ENCODE measurements at regions not wholly inside any gene's neighbourhood (a gene's known extent, or its start where the extent isn't known, plus 50 kb on each side); places are given as distances from the start of the nearest gene placed in this dataset.

- no peak for TF ChIP-seq CTCF (conservative IDR thresholded peaks at IDR 0.05)
- no peak for TF ChIP-seq EZH2 (IDR thresholded peaks at IDR 0.05; ENCODE audit: low read depth)
- Histone ChIP-seq H3K4me1 (replicated peaks; ENCODE audit: insufficient read depth) (no peaks in the 10 kb centered on the region), H3K9me2 (ENCODE audit: insufficient read depth) (no peaks in the 10 kb centered on the region), H4K20me1 (ENCODE audit: insufficient read depth) (no peaks in the 10 kb centered on the region), H3K9me3 (ENCODE audit: insufficient read depth, low read depth) (no peaks in the 10 kb centered on the region), H3K79me2 (ENCODE audit: low read depth) (no peaks in the 10 kb centered on the region), H3K4me3 (no peak overlapping the region), H3F3A (ENCODE audit: insufficient read depth, low read depth) (no peaks in the 10 kb centered on the region), H2AFZ (no peak overlapping the region), H3K27ac (no peak overlapping the region), H3K27me3 (ENCODE audit: insufficient read depth, low read depth) (no peaks in the 10 kb centered on the region), H3K36me3 (ENCODE audit: low read depth) (no peaks in the 10 kb centered on the region), H3K4me2 (no peak overlapping the region)
- POLR2A ChIA-PET (ENCODE audit: unreplicated experiment) = no interaction called here
- DNase-seq = no peak
- BruUV-seq (replicated peaks) = no TSS peak
- intact Hi-C loops (cut with micrococcal nuclease; ENCODE audit: unreplicated experiment) = no loop called here
- CTCF ChIA-PET = no interaction called here
Measured at GRCh38 chrX:81857192-81857591, 655.3 kb downstream of the SH3BGRL start.

GRCh38 chrX:81866873-81867272 is 665.0 kb downstream of the SH3BGRL start:
- ChIA-PET POLR2A (ENCODE audit: unreplicated experiment) (no interaction called here), CTCF (no interaction called here)
- TF ChIP-seq EZH2 (IDR thresholded peaks at IDR 0.05; ENCODE audit: low read depth) (no peak), CTCF (conservative IDR thresholded peaks at IDR 0.05) (no peak)
- no peaks in the 10 kb centered on the region for H3K79me2 ChIP-seq (ENCODE audit: low read depth)
- intact Hi-C loops (cut with micrococcal nuclease; ENCODE audit: unreplicated experiment) = no loop called here
- H3K27ac ChIP-seq = no peak overlapping the region
- H4K20me1 ChIP-seq (ENCODE audit: insufficient read depth) = no peaks in the 10 kb centered on the region
- no peaks in the 10 kb centered on the region for H3K9me3 ChIP-seq (ENCODE audit: insufficient read depth, low read depth)
- no peaks in the 10 kb centered on the region for H3K27me3 ChIP-seq (ENCODE audit: insufficient read depth, low read depth)
- no peak overlapping the region for H3K4me2 ChIP-seq
- no peaks in the 10 kb centered on the region for H3K36me3 ChIP-seq (ENCODE audit: low read depth)
- no peak overlapping the region for H3K4me3 ChIP-seq
- no peaks in the 10 kb centered on the region for H3F3A ChIP-seq (ENCODE audit: insufficient read depth, low read depth)
- no peaks in the 10 kb centered on the region for H3K4me1 ChIP-seq (replicated peaks; ENCODE audit: insufficient read depth)
- no peaks in the 10 kb centered on the region for H3K9me2 ChIP-seq (ENCODE audit: insufficient read depth)
- no TSS peak for BruUV-seq (replicated peaks)
- DNase-seq = no peak
- no peak overlapping the region for H2AFZ ChIP-seq

- TF ChIP-seq CTCF (conservative IDR thresholded peaks at IDR 0.05) = no peak
- TF ChIP-seq EZH2 (IDR thresholded peaks at IDR 0.05; ENCODE audit: low read depth) = no peak
- Histone ChIP-seq H3K27ac (no peak overlapping the region), H3K4me1 (replicated peaks; ENCODE audit: insufficient read depth) (no peaks in the 10 kb centered on the region), H3K4me2 (no peak overlapping the region), H3K9me3 (ENCODE audit: insufficient read depth, low read depth) (no peaks in the 10 kb centered on the region), H3K79me2 (ENCODE audit: low read depth) (no peaks in the 10 kb centered on the region), H3K4me3 (no peak overlapping the region), H3F3A (ENCODE audit: insufficient read depth, low read depth) (no peaks in the 10 kb centered on the region), H3K36me3 (ENCODE audit: low read depth) (no peaks in the 10 kb centered on the region), H3K27me3 (ENCODE audit: insufficient read depth, low read depth) (no peaks in the 10 kb centered on the region), H4K20me1 (ENCODE audit: insufficient read depth) (no peaks in the 10 kb centered on the region), H2AFZ (no peak overlapping the region), H3K9me2 (ENCODE audit: insufficient read depth) (no peaks in the 10 kb centered on the region)
- POLR2A ChIA-PET (ENCODE audit: unreplicated experiment) = no interaction called here
- intact Hi-C loops (cut with micrococcal nuclease; ENCODE audit: unreplicated experiment) = no loop called here
- CTCF ChIA-PET = no interaction called here
- no peak for DNase-seq
- BruUV-seq (replicated peaks) = no TSS peak
Measured at GRCh38 chrX:81868979-81869378, 667.1 kb downstream of the SH3BGRL start.

Data from PC-9 (cell line).